HCEC 1CT (cell line): ENCODE measurements at regions not wholly inside any gene's neighbourhood (a gene's known extent, or its start where the extent isn't known, plus 50 kb on each side); places are given as distances from the start of the nearest gene placed in this dataset.

Source experiments
- DNase-seq: peaks from one replicate; pipeline ENCODE4 v3.0.0-alpha.2; 2017

DNA sequence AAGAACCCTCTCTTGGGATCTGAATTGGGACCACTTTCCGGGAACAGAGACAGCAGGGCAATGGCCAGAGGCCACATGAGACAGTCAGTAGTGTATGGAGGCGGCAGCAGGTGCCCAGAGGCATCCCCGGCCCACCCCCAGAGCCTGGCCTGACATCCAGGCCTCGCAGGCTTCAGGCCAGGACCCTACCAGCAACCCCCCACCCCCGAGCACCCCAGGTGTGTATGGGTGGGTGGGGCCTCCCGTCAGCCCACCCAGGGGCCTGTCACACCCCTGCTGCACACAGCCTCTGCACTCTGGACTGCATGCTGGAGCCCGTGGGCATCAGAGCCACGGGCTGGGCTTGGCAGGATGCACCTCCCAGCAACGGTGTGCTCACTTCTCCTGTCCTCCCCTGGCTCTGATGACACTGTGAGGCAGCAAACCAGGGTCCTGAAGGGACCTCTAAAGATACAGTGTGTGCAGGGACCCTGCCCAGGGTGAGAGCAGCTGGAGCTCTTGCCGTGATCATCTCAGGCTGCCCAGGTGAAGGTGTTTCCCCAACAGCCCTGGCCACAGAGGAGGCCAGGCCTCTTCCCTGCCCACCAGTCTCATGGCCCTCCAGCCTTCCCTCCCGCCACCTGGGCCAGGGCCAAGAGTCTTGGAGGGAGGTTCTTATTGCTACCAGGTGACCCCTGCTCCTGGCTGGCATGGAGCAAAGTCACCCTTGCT lies 88.8 kb upstream of the SEPTIN5 start:
- no peak for DNase-seq

DNA sequence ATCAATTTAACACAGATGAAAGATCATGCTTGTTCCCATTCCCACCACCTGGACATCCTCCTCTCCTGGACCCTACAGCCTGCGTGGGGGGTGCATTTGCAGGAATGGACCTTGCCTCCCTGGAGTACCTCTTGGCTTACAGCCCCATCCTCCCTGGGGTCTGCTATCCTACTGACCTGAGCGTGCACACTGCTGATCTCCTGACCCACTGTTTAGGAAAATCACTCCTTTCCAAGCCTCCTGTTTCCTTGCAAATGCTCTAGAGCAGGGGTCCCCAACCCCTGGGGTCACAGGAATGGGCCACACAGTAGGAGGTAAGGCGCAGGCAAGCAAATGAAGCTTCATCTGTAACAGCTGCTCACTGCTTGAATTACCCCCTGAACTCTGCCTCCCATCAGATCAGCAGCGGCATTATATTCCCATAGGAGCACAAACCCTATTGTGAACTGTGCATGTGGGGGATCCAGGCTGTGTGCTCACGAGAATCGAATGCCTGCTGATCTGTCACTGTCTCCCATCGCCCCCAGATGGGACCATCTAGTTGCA lies 88.2 kb upstream of the SEPTIN5 start:
- no peak for DNase-seq

DNA sequence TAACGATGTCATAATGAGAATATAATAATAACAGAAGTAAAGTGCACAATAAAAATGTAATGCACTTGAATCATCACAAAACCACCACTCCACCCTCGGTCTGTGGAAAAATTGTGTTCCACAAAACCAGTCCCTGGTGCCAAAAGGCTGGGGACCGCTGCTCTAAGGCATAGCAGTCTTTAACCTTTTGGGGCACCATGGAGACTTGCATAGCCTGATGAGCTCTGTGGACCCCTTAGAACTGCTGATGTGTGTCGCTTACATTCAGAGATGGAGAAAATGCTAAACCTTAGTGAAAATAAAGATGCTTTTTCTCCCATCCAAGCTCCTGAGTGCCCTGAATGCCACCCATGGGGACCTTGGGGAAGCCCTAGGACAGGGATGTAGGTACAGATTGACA lies 87.6 kb upstream of the SEPTIN5 start:
- DNase-seq, result no peak

DNA sequence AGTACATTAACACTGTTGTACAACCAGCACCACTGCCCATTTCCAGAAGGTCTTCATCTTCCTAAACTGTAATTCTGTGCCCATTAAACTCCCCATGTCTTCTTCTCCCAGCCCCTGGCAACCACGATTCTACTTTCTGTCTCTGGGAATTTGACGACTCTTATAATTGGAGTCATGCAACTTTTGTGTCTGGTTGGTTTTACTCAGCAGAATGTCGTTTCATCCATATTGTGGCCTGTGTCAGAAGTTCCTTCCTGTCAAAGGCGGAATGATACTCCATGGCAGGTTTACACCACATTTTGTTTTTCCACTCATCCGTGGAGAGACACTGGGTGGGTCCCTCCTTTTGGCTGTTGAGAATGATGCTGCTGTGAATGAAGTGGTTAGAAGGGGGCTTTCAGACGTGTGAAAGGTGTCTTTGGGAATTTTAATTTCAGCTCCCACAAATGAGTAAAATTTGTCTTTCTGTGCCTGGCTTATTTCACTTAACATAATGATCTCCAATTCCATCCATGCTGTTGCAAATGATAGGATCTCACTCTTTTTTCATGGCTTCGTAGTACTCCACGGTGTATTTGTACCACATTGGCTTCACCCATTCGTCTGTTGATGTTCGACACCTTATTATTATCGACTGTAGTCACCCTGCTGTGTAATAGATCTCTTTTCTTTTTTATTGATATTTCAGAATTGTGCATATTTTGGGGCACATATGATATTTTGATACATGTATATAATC lies 86.1 kb upstream of the SEPTIN5 start:
- DNase-seq, result no peak

DNA sequence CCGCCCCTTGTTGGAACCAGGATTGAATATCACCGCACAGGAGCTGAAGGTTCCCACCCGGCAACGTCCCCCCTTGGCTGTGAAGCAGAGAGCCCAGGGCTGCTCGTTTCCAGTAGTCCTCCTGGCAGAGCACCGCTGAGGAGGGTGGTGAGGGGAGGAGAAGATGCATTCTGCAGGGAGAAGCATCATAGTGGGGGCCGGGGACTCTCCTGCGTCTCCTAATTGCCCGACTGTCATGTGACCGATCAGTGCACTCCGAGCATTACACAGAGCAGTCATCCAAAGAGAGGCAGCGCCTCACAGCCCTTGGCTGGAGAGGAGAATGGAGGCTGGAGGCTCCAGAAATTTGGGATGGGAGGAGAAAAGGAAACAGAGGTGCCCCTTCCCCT lies 85.0 kb upstream of the SEPTIN5 start:
- no peak for DNase-seq

DNA sequence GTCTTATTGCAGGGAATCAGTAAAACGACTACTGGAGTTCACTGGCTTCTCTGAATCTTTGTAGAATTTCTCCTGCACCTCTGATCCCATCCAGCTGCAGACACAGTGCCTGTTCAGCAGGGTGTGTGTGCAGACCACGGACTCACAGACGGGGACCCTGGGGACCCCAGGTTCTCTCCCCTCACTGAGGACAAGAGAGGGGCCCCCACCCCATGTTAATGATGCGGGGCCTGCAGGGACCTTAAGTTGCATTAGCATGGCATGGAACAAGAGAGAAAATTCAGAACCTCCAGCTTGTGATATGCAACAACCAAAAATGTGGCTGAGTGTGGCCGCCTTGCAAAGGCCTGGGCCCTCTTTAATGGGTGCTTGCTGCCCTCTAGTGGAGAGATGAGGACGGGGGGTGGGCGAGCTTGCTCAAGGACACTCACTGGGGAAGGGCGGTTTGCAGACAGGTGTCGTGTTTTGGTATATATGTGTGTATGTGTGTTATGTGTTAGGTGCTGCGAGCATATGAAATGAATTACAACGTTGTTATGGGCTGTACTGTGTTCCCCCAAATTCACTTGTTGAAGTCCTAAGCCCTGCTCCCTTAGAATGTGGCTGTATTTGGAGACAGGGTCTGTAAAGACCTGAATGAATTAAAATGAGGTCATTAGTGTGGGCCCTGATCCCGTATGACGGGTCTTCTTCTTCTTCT lies 84.4 kb upstream of the SEPTIN5 start:
- peak; percentile 48 for DNase-seq

DNA sequence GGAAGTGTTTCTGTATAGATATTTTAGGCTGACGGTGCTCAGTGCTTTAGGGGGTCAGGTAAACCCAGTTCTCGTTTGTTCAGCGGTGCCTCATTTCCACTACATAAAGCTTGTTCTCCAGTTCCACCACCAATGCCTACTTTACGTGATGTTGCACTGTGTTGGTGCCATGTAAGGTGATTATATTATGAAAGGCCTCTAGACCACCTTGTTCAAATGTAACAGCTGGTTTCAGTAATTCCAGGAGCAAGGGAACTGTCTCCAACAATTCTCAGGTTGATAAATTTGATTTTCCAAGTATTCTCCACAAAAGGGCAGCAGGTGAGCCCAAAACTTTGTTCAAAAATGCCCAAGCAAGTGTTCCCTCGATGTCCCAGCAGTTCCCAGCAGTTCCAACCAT lies 83.7 kb upstream of the SEPTIN5 start:
- no peak for DNase-seq

DNA sequence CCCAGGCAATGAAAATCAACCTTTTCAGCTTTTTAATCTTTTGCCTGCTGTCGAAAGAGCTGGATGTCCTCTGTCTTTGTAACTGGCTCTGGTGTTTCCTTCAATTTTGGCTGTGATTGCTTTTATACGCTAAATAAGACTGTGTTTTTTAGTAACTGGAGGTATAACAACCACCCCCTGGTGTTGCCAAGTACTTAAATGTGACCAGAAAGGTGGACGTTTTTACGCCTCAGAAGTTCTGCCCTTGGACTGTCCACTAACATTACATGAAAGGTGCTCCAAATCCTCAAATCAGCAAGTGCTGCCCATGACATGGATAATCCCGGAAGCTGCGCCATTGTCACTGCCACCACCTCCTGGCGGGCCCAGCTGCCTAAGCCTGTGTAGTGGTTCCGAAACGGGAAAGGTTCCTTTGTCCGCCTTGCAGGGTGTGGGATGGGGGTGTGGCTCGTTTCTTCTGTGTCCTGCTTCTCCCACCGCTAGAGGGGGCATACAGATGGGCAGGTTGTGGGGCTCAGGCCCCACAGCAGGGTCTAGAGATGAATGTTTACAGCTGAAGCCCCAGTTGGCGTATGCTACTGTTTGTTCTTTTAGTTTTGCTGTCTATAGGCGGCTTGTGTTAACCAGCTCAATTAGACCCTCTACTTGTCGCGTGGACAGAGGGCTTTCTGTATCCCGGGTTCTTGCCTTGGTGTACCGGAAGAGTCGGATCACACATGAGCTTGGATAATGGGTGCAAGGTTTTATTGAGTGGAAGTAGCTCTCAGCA lies 82.2 kb upstream of the SEPTIN5 start:
- peak; percentile 14 for DNase-seq

DNA sequence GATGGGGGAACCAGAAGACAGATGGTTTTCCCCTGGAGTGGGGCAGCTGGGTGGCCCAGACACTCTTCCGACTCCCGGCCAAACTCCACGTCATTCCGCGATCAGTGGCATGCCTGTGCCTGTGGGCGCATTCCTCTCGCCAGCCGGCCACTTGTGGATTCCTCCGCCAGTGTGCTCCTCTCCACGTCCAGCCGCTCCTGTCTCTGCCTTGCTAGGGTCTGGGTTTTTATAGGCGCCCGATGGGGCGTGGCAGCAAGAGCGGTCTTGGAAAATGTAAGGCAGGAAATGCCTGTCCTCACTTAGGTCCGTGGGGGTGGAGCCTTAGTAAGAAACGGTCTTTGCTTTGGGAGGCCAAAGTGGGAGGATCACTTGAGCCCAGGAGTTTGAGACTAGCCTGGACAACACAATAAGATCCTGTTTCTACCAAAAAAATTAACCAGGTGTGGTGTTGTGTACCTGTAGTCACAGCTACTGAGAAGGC lies 81.6 kb upstream of the SEPTIN5 start:
- DNase-seq, result no peak

DNA sequence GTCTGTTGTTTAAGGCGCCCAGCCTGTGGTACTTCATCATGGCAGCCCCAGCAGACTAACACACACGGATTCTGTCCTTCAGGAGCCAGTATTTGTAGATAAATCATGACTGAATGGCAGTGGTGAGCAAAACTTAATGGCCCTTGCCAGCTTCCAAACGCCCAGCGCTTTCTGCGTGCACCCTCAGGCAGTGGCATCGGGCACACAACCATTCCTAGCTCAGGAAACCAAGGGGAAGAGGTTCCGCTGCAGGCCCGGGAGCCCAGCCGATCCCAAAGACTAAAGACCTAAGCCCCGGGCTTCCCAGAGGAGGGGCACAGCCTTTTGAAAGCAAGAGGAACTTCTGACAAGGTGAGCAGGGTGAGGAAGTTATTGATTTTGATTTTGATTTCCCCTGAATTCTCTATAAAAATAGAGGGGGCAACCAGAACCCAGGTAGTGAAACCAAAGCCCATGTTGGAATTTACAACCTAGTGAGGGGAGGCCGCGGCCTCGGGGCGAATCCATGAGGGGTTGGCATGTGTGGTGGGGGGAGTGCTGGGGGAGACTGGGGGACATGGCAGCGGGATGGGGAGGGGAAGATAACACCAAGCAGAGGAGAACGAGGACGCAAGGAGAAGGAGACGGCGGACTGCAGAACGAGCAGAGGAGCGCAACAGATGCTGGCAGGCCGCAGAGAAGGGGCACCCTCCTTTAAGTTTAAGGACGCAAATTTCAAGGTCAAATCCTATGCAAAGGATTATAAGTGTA lies 79.9 kb upstream of the SEPTIN5 start:
- no peak for DNase-seq

DNA sequence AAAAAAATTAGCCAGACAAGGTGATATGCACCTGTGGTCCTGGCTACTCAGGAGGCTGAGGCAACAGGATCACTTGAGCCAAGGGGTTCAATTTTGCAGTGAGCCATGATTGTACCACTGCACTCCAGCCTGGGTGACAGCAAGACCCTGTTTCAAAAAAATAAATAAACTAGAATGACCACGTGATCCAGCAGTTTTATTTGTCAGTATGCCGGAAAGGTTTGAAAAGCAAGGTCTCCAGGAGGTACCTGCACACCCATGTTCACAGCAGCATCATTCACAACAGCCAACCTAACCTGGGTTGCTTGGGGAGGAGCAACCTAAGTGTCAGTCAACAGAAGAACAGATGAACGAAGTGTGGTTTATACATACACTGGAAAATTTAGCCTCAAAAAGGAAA lies 78.7 kb upstream of the SEPTIN5 start:
- DNase-seq, result no peak

DNA sequence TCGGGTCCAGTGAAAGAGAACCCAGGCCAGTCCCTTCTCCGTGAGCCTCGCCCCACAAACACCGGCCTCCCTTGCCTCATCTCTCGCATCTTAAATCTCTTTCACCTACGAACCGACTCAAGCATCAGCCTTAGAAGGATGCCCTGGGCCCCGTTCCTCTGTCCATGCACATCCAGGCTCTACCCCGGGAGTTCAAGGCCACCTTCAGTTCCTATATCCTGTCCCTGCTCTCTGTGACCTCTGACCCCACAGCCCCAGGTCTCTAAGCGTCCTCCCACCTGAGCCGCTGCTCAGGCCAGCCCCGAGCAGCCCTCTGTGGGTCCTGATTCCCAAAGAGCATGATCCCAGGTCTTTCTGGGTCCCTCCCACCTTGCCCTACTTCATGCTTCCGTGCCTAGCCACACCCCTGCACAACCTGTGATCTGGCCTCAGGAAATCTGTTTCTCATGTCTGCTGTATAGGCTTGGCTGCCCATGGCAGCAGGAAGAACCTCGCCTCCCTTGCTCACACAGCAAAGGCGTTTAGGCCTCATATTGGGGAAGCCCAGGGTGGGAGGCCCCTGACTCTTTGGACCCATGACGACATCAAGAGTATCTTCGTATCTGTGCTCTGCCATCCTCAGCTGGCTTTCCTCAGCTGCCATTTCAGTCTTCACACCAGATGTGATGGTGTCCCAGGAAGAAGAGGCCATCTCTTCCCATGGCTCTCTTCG lies 77.5 kb upstream of the SEPTIN5 start:
- DNase-seq, result no peak

DNA sequence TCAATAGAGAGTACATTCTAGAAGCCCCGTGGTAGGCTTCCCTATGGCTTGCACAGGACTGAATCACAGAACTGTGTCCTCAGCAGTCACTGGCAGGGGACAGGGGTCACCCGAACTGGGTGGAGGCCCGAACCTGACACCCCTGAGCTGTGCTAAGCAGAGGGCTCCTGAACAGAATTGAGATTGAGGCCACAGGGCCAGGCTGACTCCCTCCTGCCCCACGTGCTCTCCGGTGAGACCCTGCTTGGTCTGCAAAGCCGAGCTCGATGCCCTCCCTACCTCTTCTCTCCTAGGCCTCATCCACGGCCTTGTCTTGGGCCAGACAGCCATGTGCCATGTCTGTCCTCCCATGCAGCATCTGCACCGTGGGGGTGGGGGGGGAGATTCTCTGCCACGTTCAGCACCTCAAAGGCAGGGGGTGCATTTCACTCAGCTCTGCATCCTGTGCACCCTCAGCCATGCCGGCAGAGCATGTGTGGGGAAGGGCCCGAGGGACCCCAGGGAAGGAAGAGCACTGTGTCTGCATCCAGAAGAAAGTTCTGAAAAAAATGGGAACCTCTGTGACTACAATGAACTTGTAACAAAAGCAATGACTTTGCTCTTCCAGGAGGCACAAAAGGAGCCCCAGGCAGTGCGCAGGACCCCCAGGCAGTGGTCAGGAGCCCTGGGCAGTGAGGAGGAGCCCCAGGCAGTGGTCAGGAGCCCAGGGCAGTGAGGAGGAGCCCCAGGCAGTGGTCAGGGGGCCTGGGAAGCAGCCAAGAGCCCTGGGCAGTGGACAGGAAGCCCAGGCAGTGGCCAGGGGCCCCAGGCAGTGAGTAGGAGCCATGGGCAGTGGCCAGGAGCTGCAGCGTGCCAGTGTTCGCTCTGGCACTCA lies 76.7 kb upstream of the SEPTIN5 start:
- DNase-seq, result no peak

DNA sequence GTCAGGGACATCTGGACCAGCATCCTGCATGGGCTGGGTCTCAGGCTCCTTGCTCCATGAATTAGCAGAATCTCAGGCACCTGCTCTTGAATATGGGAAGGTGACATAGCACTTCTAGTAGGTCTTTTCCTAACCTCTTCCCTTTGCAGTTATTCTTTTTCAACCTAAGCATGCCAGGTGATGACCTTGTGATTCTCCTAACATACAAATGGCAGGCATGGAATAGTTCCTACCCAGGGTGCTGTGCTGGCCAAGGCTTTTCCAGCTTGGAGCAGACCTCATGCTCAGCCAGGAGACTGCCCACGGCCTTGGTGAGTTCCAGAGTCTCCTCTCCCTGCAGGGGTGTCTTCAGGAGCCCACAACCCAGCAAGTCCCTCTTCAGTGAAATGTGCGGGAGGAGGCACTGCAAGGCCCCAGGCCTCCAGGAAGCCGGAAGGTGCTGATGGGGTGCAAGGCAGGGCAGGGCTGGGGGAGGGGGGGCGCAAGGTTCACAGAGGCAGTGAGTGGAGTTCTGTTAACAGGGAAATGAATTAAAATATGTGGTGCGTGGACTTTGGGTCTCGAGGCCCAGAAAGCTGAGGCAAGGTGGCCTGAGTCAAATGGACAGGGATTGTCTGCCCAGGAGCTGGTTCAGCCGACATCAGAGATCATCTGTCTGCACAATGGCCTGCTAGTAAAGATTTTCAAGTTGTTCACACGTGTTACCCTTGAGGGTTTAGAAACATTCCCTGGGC lies 75.9 kb upstream of the SEPTIN5 start:
- DNase-seq, result no peak

DNA sequence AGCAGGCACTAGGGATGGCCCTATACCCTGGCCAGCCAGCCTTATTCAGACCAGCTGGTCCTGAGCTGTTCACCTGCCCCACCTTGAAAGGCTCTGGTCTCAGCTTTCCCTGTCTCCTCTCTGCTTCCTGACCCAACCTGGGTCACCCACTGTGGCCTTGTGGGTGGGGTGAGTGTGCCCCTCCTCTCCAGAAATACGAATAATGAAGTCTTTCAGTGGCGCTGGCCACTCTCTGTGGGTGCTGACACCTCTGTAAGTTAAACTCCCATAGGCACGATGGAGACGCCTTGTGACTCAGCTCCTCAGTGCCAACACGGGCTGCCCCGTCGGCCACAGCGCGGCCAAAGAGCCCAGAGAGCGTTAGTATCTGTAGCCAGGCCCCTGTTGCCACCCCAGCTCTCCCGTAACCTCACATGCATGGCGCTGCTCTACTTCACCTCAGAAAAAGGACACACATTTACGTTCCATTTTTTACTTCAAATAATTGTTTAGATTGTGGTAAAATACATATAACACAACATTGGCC lies 74.6 kb upstream of the SEPTIN5 start:
- no peak for DNase-seq

DNA sequence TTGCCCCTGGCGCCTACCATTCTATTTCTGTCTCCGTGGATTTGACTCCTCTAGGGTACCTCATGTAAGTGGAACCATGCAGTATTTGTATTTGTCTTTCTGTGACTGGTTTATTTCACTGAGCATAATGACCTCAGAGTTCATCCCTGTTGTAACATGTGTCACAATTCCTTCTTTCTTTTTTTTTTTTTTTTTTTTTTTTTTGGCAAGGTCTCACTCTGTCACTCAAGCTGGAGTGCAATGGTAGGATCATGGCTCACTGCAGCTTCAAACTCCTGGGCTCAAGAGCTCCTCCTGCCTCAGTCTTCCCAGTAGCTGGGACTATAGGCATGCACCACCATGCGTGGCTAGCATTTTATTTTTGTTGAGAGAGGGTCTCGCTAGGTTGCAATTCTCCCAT lies 74.0 kb upstream of the SEPTIN5 start:
- no peak for DNase-seq

DNA sequence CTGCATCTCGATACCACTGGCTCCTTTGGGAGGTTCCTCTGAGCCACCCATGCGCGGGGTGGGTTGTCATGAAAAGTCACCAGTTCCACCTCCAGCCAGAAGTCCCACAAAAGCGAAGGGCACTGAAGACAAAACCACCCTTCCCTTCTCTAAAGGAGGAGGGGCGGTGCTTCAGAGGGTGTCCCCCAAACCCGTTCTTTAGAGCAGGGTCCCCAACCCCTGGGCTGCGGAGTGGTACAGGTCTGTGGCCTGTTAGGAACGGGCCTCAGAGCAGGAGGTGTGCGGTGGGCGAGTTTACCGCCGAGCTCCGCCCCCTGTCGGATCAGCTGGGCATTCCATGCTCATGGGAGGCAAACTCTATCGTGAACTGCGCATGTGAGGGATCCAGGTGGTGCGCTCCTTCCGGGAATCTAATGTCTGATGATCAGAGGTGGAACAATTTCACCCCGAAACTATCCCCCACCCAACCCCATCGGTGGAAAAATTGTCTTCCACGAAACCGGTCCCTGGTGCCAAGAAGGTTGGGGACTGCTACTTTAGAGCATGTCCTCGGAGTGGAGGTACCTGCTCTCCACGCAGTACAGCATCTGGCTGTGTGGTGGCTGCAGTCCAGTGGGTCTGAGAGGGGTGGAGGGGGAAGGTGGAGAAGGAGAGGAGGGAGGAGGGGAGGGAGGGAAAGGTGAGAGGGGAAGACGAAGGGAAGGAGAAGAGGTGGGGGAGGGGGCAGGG lies 72.9 kb upstream of the SEPTIN5 start:
- peak; percentile 3 for DNase-seq

DNA sequence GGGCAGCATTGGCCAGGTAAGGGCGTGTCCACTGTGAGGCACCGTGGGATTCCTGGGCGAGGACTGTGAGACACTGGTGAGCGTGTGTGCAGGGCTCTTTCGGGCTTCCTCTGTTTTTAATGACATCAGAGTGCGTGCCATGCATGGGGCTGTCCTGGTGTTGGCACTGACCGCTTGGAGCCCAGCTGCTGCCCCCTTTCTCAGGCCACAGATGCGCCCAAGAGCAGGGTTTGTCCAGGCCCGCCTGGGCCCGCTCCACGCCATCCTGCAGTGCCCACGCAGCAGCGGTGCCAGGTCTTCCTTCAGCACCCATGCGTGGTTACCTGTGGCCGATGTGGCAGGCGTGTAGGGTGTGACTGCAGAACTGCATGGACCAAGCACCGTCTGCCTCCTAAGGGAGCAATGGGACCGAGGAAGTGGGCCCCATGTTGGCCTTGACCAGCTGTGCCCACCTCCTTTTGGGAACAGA lies 72.3 kb upstream of the SEPTIN5 start:
- no peak for DNase-seq
